GM10248 (cell line): ENCODE measurements at regions not wholly inside any gene's neighbourhood (a gene's known extent, or its start where the extent isn't known, plus 50 kb on each side); places are given as distances from the start of the nearest gene placed in this dataset.

Experiments
- CTCF ChIA-PET: fragments of 300-600 bp; sonication (Branson Sonifier 250); formaldehyde crosslinking; extraction: SDS; loops from one replicate; lab custom pipeline; 2021; ENCODE audit warnings: antibody characterized with exemption; lab: Yijun Ruan, JAX
- POLR2A ChIA-PET: fragments of 350-650 bp; sonication (Branson Sonifier 250); formaldehyde crosslinking; extraction: SDS; loops from one replicate; lab custom pipeline; 2020; ENCODE audit warnings: antibody characterized with exemption; lab: Yijun Ruan, JAX
- DNase-seq: peaks from one replicate; pipeline ENCODE4 v3.0.0; 2012; ENCODE audit errors: extremely low spot score
- CTCF ChIP-seq: IDR thresholded peaks from 2 replicates; pipeline ENCODE4 v1.5.1; 2012; ENCODE audit warnings: mild to moderate bottlenecking, low read depth; ENCODE audit errors: extremely low read depth, missing control alignments, control extremely low read depth

GRCh38 chr4:140211161-140211560 lies 57.2 kb upstream of the MAML3 start:
- POLR2A ChIA-PET: no interaction called here
- no peak for TF ChIP-seq CTCF
- CTCF ChIA-PET: interaction anchor here (1.0 kb wide), 1 partner anchor 34 kb away, joined by 3 read pairs; no protein-coding TSS in a partner anchor
- DNase-seq: no peak

GRCh38 chr4:140208921-140209320 lies 54.9 kb upstream of the MAML3 start:
- DNase-seq: no peak
- ChIA-PET CTCF (interaction anchor here (1.3 kb wide), 1 partner anchor 26 kb away, joined by 3 read pairs; no protein-coding TSS in a partner anchor), POLR2A (no interaction called here)
- TF ChIP-seq CTCF: no peak
